ENCODE measurements at regions not wholly inside any gene's neighbourhood (a gene's known extent, or its start where the extent isn't known, plus 50 kb on each side); places are given as distances from the start of the nearest gene placed in this dataset.

DNA sequence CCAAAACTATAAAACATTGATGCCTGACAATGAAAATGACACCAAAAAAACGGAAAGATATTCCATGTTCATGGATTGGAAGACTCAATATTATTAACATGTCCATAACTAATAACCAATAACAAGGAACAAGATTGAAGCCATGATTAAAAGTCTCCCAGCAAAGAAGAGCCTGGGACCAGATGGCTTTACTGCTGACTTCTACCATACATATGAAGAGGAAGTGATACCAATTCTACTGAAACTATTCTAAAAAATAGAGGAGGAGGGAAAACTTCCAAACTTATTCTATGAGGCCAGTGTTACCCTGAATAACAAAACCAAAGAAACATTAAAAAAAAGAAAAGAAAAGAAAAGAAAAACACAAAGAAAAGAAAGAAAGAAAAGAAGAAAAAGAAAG lies 54.6 kb upstream of the ATF7IP start:
- H3K27me3 ChIP-seq (ENCODE audit: low read length) = no peaks in the 10 kb centered on the region
- H3K36me3 ChIP-seq (ENCODE audit: low read depth, low read length) = no peaks in the 10 kb centered on the region
- DNase-seq (no peak), ATAC-seq (no peak)
- H4K20me1 ChIP-seq (ENCODE audit: low read length) = no peaks in the 10 kb centered on the region
- H3K79me2 ChIP-seq (ENCODE audit: low read length) = no peaks in the 10 kb centered on the region
- H3K27ac ChIP-seq (ENCODE audit: low read length) = no peak overlapping the region
- H2AFZ ChIP-seq (ENCODE audit: low read length) = no peak overlapping the region
- H3K9ac ChIP-seq (ENCODE audit: low read length) = no peak overlapping the region
- H3K9me2 ChIP-seq (replicated peaks; ENCODE audit: low read length) = no peaks in the 10 kb centered on the region
- ChIA-PET POLR2A (ENCODE audit: unreplicated experiment) (no interaction called here), CTCF (no interaction called here)
- TF ChIP-seq, protein P1, sequence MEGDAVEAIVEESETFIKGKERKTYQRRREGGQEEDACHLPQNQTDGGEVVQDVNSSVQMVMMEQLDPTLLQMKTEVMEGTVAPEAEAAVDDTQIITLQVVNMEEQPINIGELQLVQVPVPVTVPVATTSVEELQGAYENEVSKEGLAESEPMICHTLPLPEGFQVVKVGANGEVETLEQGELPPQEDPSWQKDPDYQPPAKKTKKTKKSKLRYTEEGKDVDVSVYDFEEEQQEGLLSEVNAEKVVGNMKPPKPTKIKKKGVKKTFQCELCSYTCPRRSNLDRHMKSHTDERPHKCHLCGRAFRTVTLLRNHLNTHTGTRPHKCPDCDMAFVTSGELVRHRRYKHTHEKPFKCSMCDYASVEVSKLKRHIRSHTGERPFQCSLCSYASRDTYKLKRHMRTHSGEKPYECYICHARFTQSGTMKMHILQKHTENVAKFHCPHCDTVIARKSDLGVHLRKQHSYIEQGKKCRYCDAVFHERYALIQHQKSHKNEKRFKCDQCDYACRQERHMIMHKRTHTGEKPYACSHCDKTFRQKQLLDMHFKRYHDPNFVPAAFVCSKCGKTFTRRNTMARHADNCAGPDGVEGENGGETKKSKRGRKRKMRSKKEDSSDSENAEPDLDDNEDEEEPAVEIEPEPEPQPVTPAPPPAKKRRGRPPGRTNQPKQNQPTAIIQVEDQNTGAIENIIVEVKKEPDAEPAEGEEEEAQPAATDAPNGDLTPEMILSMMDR (conservative IDR thresholded peaks at IDR 0.05; ENCODE audit: low read depth, low read length) = no peak
- TF ChIP-seq EZH2phosphoT487 (IDR thresholded peaks at IDR 0.05; ENCODE audit: borderline replicate concordance, low read length) (no peak), EZH2 (IDR thresholded peaks at IDR 0.05; ENCODE audit: low read length, unreplicated experiment) (no peak)
- H3K4me3 ChIP-seq (ENCODE audit: low read length) = no peak overlapping the region
- no peaks in the 10 kb centered on the region for H3K4me1 ChIP-seq (ENCODE audit: insufficient read depth, low read length)
- H3K9me3 ChIP-seq (ENCODE audit: low read length) = peaks cover 5% of the 10 kb centered on the region; the same call in 1 of the 2 replicates
- H3F3A ChIP-seq (ENCODE audit: low read length, unreplicated experiment) = no peaks in the 10 kb centered on the region
- no peak overlapping the region for H3K4me2 ChIP-seq (ENCODE audit: low read length)
- intact Hi-C loops (cut with micrococcal nuclease) = no loop called here
- no TSS peak for BruUV-seq (replicated peaks)

DNA sequence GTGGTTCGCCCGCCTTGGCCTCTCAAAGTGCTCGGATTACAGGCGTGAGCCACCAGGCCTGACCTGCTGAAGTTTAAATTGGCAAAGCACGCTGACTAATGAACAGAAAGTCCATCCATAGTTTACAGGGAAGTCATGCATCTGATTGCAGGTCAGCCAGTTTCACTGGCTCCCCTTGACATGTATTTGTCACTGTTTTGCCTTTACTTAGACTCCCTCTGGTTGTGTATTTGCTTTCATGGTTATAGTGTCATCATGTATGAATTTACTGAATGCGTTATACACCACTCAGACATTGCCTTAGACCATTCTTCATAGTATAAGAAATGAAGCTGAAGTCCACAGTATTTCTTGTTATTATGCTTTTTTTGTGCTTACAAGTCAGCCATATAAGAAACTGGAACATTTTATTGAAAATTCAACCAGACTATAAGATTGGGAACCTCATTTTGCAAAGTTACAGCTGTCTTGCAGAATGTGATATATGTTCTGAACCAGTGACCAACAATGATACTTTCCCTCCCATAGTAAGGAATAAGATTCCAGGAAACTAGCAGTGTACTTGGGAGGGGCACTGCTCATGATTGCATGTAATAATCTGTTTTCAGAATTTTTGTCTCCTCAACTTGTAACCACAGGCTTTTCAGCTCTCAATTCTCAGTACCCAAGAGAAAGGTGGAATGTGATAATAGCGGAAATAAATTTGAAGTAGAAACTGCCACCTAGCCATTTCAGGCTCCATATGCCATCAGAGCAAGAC lies 51.9 kb upstream of the ATF7IP start:
- H2AFZ ChIP-seq (ENCODE audit: low read length) = no peak overlapping the region
- H3K79me2 ChIP-seq (ENCODE audit: low read length) = no peaks in the 10 kb centered on the region
- H3K4me3 ChIP-seq (ENCODE audit: low read length) = no peak overlapping the region
- peaks cover 5% of the 10 kb centered on the region; the same call in 1 of the 2 replicates for H3K9me3 ChIP-seq (ENCODE audit: low read length)
- H3K27me3 ChIP-seq (ENCODE audit: low read length) = no peaks in the 10 kb centered on the region
- ChIA-PET POLR2A (ENCODE audit: unreplicated experiment) (no interaction called here), CTCF (no interaction called here)
- TF ChIP-seq, protein P1 (conservative IDR thresholded peaks at IDR 0.05; ENCODE audit: low read depth, low read length) = no peak
- TF ChIP-seq EZH2 (IDR thresholded peaks at IDR 0.05; ENCODE audit: low read length, unreplicated experiment) (no peak), EZH2phosphoT487 (IDR thresholded peaks at IDR 0.05; ENCODE audit: borderline replicate concordance, low read length) (no peak)
- intact Hi-C loops (cut with micrococcal nuclease) = no loop called here
- no peak overlapping the region for H3K27ac ChIP-seq (ENCODE audit: low read length)
- no peaks in the 10 kb centered on the region for H3K36me3 ChIP-seq (ENCODE audit: low read depth, low read length)
- no TSS peak for BruUV-seq (replicated peaks)
- H3K4me1 ChIP-seq (ENCODE audit: insufficient read depth, low read length) = no peaks in the 10 kb centered on the region
- no peaks in the 10 kb centered on the region for H3K9me2 ChIP-seq (replicated peaks; ENCODE audit: low read length)
- ATAC-seq (no peak), DNase-seq (no peak)
- no peaks in the 10 kb centered on the region for H4K20me1 ChIP-seq (ENCODE audit: low read length)
- H3K4me2 ChIP-seq (ENCODE audit: low read length) = no peak overlapping the region
- no peak overlapping the region for H3K9ac ChIP-seq (ENCODE audit: low read length)
- H3F3A ChIP-seq (ENCODE audit: low read length, unreplicated experiment) = no peaks in the 10 kb centered on the region

DNA sequence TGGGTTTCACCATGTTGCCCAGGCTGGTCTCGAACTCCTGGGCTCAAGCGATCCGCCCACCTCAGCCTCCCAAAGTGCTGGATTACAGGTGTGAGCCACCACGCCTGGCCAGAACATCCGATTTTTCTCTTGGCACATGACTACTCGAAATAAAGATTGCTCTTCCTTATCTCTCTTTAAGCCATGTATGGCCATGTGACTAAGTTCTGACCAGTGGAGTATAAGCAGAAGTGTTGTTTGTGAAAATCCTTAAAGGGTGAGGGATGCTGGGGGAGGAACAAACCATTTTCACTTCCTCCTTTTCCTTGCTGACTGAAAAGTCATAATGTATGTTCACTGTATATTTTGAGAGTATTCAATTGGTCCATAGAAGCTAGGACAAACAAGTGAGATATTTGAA lies 50.7 kb upstream of the ATF7IP start:
- Histone ChIP-seq H4K20me1 (ENCODE audit: low read length) (no peaks in the 10 kb centered on the region), H3F3A (ENCODE audit: low read length, unreplicated experiment) (no peaks in the 10 kb centered on the region), H3K9me2 (replicated peaks; ENCODE audit: low read length) (no peaks in the 10 kb centered on the region), H3K79me2 (ENCODE audit: low read length) (no peaks in the 10 kb centered on the region), H2AFZ (ENCODE audit: low read length) (no peak overlapping the region), H3K4me3 (ENCODE audit: low read length) (no peak overlapping the region), H3K4me1 (ENCODE audit: insufficient read depth, low read length) (no peaks in the 10 kb centered on the region), H3K4me2 (ENCODE audit: low read length) (no peak overlapping the region), H3K36me3 (ENCODE audit: low read depth, low read length) (no peaks in the 10 kb centered on the region), H3K27me3 (ENCODE audit: low read length) (no peaks in the 10 kb centered on the region), H3K9me3 (ENCODE audit: low read length) (peaks cover 5% of the 10 kb centered on the region; the same call in 1 of the 2 replicates), H3K27ac (ENCODE audit: low read length) (no peak overlapping the region), H3K9ac (ENCODE audit: low read length) (no peak overlapping the region)
- DNase-seq (no peak), ATAC-seq (no peak)
- intact Hi-C loops (cut with micrococcal nuclease) = no loop called here
- ChIA-PET CTCF (no interaction called here), POLR2A (ENCODE audit: unreplicated experiment) (no interaction called here)
- TF ChIP-seq EZH2phosphoT487 (IDR thresholded peaks at IDR 0.05; ENCODE audit: borderline replicate concordance, low read length) = no peak
- no peak for TF ChIP-seq EZH2 (IDR thresholded peaks at IDR 0.05; ENCODE audit: low read length, unreplicated experiment)
- TF ChIP-seq, protein P1 (conservative IDR thresholded peaks at IDR 0.05; ENCODE audit: low read depth, low read length) = no peak
- no TSS peak for BruUV-seq (replicated peaks)
